NB4 (cell line): ENCODE measurements at regions not wholly inside any gene's neighbourhood (a gene's known extent, or its start where the extent isn't known, plus 50 kb on each side); places are given as distances from the start of the nearest gene placed in this dataset.

ENCODE experiments used
- MYC ChIP-seq: IDR thresholded peaks from 2 replicates; pipeline ENCODE4 v1.6.1; 2011; ENCODE audit warnings: low read depth, low read length
- POLR2A ChIP-seq: IDR thresholded peaks from 2 replicates; pipeline ENCODE4 v1.6.1; 2011; ENCODE audit warnings: mild to moderate bottlenecking; ENCODE audit not compliant: insufficient read length; ENCODE audit errors: extremely low read depth
- TF ChIP-seq, protein P1 (sequence below): IDR thresholded peaks from one replicate; pipeline ENCODE4 v1.5.1; 2012; ENCODE audit warnings: low read depth, low read length
- TF ChIP-seq, protein P2 (sequence below): IDR thresholded peaks from 2 replicates; pipeline ENCODE4 v1.6.1; 2011; ENCODE audit warnings: low read depth, low read length

DNA sequence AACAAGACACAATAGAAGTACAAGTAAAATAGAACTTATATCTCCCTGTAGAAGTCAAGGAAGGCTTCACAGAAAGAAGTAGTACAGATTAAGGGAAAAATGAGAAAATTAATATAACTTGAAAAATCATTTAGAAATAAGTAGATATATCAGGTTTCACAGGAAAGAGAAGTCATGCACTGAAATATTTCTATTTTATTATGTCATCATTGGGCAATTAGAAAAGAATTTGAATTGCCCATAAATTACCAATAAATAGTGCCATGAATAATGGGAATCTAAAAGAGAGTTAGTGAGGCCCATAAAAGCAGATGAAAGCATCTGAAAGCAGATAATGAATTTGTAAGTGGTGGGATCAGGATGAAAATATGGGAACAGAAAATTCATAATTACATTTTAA lies 1597.8 kb downstream of the PLA2G4A start:
- TF ChIP-seq, protein P1, sequence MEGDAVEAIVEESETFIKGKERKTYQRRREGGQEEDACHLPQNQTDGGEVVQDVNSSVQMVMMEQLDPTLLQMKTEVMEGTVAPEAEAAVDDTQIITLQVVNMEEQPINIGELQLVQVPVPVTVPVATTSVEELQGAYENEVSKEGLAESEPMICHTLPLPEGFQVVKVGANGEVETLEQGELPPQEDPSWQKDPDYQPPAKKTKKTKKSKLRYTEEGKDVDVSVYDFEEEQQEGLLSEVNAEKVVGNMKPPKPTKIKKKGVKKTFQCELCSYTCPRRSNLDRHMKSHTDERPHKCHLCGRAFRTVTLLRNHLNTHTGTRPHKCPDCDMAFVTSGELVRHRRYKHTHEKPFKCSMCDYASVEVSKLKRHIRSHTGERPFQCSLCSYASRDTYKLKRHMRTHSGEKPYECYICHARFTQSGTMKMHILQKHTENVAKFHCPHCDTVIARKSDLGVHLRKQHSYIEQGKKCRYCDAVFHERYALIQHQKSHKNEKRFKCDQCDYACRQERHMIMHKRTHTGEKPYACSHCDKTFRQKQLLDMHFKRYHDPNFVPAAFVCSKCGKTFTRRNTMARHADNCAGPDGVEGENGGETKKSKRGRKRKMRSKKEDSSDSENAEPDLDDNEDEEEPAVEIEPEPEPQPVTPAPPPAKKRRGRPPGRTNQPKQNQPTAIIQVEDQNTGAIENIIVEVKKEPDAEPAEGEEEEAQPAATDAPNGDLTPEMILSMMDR: no peak
- TF ChIP-seq POLR2A (no peak), MYC (no peak)
- TF ChIP-seq, protein P2, sequence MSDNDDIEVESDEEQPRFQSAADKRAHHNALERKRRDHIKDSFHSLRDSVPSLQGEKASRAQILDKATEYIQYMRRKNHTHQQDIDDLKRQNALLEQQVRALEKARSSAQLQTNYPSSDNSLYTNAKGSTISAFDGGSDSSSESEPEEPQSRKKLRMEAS: no peak
